ENCODE measurements at regions not wholly inside any gene's neighbourhood (a gene's known extent, or its start where the extent isn't known, plus 50 kb on each side); places are given as distances from the start of the nearest gene placed in this dataset.

DNA sequence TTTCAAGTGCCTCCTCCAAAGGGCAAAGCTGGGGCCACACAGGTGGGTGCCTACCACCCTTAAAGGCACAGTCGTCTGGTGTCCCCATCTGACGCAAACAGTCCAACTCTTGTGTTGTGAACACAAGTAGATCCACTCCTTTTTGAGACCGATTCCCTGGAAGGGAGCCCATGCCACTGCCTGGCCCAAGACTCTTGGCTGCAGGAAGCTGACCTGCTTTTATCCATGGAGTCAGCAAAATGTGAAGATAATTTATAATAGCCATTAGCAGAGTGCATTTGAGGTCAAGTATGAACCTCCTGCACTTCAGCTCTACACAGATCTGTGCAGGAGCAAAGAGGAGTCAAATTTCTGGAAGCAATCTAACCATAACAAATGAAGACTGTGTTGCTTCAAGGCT lies 68.5 kb downstream of the ADM start:
- TF ChIP-seq NRF1 (IDR thresholded peaks at IDR 0.05; ENCODE audit: low read depth, low read length): no peak
- TF ChIP-seq POLR2A (IDR thresholded peaks at IDR 0.05; ENCODE audit: control extremely low read depth in 1 of 2, low read depth in 2 of 2, low read length in 2 of 2): no peak
- TF ChIP-seq SP1 (IDR thresholded peaks at IDR 0.05; ENCODE audit: low read depth, low read length): no peak
- TF ChIP-seq, protein P1, sequence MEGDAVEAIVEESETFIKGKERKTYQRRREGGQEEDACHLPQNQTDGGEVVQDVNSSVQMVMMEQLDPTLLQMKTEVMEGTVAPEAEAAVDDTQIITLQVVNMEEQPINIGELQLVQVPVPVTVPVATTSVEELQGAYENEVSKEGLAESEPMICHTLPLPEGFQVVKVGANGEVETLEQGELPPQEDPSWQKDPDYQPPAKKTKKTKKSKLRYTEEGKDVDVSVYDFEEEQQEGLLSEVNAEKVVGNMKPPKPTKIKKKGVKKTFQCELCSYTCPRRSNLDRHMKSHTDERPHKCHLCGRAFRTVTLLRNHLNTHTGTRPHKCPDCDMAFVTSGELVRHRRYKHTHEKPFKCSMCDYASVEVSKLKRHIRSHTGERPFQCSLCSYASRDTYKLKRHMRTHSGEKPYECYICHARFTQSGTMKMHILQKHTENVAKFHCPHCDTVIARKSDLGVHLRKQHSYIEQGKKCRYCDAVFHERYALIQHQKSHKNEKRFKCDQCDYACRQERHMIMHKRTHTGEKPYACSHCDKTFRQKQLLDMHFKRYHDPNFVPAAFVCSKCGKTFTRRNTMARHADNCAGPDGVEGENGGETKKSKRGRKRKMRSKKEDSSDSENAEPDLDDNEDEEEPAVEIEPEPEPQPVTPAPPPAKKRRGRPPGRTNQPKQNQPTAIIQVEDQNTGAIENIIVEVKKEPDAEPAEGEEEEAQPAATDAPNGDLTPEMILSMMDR (IDR thresholded peaks at IDR 0.05; ENCODE audit: control extremely low read depth in 1 of 3, insufficient read depth in 1 of 3, low read depth in 1 of 3, low read length in 3 of 3): no peak
- no peak for TF ChIP-seq TAF1 (IDR thresholded peaks at IDR 0.05; ENCODE audit: low read depth, low read length)
- no peak for TF ChIP-seq POLR2AphosphoS5 (IDR thresholded peaks at IDR 0.05; ENCODE audit: low read depth, low read length)
- no peak for TF ChIP-seq SIN3A (conservative IDR thresholded peaks at IDR 0.05 in 1 of 2, IDR thresholded peaks at IDR 0.05 in 1 of 2; ENCODE audit: low read depth in 1 of 2, low read length in 2 of 2)
- no peak for TF ChIP-seq TCF12 (IDR thresholded peaks at IDR 0.05; ENCODE audit: low read depth, low read length)
